Right hindlimb (tissue), 1 donor: ENCODE measurements at regions not wholly inside any gene's neighbourhood (a gene's known extent, or its start where the extent isn't known, plus 50 kb on each side); places are given as distances from the start of the nearest gene placed in this dataset.
"Not testable (repeated sequence)": the region's sequence is repeated elsewhere in the genome, so short reads cannot be mapped to it uniquely, and the experiment has no call there.

Experiments used
- DNase-seq: peaks from one replicate; pipeline ENCODE4 v3.0.0-alpha.2; 2018

- DNase-seq = no peak
Measured at GRCh38 chrX:43239356-43239755, 416.7 kb upstream of the MAOA start.

GRCh38 chrX:43255596-43255995, 400.5 kb upstream of the MAOA start:
- no peak for DNase-seq

- no peak for DNase-seq
Measured at GRCh38 chrX:43266487-43266886, 389.6 kb upstream of the MAOA start.

GRCh38 chrX:43267652-43268051, 388.4 kb upstream of the MAOA start:
- DNase-seq = no peak

GRCh38 chrX:43269201-43269600, 386.9 kb upstream of the MAOA start:
- no peak for DNase-seq

DNA sequence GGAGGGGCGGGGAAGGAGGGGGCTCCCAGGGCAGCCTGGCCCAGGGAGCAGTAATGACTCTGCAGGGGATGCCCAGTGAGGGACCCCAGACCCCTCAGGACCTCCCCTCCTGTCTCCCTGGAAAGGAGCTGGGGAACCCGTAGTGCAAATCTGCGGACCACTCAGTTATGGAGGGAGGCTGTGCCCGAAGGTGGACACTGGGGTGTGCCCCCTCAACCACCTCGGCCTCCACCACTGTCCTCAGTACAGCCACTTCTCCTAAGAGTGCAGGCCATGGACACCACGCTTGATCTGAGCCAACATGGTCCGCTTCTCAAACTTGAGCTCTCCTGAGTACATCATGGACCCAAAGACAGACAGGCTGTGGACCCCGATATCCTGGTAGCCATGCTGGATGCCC, 378.2 kb upstream of the MAOA start:
- no peak for DNase-seq

- DNase-seq = no peak
Measured at GRCh38 chrX:43278440-43278839, 377.7 kb upstream of the MAOA start.

DNA sequence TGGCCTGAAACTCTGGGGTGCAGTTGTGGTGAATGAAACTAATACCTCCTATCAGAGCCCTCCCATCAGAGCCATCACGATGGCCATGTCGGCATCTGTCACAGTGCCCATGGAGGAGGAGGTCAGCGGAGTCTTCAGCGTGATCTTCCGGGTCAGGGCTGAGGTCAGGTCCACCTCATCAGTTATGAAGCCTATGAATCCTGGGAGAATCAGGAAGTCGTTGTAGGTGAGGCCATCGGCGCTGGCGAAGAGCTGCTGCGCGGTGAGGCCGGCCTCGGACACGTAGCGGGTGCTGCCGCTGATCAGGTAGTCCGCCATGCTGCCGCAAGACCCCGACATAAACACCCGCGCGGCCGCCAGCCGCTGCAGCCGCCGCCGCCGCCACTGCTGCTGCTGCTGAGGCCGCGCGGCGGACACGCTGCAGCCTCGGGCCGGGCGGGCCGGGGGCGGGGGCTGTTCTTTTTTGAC, 376.7 kb upstream of the MAOA start:
- no peak for DNase-seq

DNA sequence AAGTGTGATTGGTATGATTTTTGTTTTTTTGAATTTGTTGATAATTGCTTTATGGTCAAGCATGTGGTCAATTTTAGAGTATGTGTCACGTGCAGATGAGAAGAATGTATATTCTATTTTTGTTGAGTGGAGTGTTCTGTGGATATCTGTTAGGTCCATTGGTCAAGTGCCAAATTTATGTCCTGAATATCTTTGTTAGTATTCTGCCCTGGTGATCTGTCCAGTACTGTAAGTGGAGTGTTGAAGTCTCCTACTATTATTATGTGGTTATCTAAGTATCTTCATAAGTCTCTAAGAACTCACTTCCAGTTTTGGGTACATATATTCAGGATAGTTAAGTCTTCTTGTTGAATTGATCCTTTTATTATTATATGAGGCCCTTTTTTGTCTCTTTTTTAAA, 372.9 kb upstream of the MAOA start:
- no peak for DNase-seq

DNA sequence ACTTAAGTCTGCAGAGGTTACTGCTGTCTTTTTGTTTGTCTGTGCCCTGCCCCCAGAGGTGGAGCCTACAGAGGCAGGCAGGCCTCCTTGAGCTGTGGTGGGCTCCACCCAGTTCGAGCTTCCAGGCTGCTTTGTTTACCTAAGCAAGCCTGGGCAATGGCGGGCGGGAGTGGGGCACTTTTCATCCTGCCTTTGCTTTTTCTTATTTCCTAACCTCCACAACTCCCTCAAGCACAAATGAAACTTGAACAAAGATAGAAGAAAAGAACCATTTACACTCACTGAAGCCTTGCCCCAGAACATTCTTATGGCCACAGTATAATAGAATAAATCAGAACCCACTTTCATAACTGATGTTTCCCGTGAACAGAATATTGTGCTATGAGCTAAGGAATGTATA, 344.5 kb upstream of the MAOA start:
- DNase-seq = not testable (repeated sequence)

DNA sequence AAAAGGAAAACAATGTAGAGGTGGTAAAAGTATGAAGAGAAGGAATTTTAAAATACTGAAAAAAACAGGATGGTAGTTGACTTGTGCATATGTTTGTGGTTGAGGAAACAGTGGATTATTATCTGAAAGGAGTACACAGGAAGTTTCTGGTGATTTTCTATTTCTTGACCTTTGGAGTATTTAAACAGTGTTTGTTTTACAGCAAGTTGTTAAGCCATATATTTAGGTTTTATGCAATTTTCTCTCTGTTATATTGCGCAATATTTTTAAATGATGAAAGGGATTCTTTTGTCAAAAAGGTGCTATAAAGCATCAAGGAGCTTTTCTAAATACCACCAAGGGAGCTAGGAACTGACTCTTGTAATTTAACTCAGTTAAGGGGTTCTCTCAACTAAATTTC, 343.1 kb upstream of the MAOA start:
- no peak for DNase-seq

DNA sequence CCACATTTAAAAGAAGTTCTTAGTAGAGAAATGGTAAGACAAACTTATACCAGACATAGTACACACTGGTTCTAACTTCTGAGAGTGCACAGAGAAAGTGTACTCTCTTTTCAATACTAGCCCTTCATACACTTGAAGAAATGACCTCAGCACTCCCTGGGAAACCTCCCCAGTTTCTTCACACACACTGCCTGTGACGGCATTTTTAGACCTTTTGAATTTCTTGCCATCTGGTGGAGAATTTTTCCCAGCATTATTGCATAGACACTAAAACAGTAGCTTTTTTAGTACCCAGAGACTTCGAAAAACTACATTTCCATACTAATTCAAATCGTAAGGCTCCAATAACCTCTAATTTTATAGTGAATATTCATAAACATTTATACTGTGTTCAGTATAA, 341.6 kb upstream of the MAOA start:
- no peak for DNase-seq

DNA sequence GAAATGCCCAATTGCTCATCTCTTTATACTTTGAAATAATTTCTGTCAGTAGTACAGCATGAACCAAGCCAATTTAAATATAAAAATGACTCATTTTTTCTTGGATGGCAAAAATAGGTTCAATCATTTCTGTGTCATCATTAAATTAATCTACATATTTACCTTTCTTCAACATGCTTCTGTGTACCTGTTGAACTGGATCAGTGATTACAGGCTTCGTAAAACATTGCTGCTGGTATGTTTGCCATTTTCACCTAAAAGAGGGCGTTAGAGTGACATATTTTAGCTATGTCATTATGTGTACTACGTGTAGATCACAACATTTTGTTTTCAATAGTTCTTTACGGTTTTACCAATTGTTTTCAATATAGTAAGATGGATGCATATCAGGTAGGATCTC, 340.5 kb upstream of the MAOA start:
- no peak for DNase-seq

DNA sequence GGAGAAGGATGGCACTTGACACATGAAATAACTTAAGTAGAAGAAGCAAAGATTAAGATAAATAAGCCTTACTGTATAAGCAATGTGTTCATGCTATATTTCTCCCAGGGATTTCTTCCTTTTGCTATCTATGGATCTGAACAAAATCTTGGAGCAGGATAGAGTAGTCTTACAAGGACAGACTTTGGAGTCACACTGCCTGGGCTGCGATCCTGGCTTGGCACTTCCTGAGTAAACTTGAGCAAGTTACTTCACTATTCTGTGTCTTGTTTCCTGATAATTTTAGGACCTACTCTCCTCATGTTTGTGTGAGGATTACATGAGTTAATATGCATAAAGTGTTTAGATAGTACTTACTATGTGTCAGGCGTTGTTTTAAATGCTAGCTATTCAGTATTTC, 340.0 kb upstream of the MAOA start:
- no peak for DNase-seq

- DNase-seq = no peak
Measured at GRCh38 chrX:43317378-43317777, 338.7 kb upstream of the MAOA start.

DNA sequence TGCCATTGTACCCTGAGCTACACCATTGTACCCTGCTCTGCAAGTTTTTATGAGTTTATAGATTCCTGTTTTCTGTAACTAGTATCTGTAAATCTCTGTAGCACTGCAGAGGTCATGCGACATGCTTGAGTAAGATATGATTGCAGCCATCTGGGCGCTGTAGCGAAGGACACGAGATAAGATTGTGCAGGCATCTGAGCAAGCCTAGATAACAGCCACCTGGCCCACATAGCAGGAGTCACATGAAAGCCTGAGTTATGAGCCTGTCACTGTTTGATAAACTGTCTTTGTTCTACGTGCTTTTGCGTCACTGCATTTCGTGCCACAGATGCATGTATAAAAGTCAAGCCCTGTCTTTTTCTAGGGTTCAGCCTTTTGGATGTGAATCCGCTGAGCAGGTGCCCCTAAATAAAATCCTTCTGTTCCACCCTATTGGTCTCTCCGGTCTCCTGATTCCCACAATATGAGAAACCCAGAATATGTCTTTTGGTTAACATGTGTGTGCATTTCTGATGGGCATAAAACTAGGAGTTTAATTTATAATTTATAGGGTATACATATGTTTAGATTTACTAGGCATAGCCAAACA, 327.6 kb upstream of the MAOA start:
- DNase-seq = no peak

DNA sequence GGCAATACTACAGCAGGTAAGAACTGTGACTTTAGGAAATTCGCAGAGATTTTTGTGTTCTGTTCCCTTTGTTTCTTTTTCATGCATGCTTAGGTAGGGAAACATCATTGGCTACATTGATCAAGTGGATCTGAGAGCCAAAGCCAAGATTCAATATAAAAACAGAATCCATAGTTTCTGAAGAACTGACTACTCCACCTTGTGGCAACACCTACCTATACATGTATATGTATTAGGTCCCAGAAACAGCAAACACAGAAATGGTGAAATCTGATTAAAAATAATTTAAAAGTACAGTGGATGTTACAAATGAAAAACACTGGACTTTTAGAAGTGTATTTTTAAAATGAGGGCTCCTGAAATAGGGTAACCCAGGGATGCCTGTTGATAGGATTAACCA, 322.6 kb upstream of the MAOA start:
- DNase-seq = no peak

GRCh38 chrX:43345166-43345565, 310.9 kb upstream of the MAOA start:
- DNase-seq = no peak

DNA sequence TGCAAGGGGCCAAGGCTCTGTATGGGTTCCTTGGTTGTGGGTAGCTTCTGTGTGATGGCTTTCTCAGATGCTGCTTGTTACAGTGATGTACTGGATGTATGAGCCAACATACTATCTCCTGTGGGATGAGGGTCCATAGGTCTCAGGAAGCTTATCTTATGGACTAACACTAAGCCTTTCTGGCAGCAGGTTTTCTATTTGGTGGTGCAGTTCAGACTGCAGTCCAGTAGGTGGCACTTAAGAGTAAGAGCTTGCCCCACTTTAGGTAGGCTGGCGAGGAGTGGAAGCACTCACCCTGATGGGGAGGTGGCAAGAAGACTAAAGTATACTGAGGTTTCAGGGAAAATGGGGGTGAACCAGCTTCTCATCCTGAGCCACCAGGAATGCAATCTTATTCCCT, 306.7 kb upstream of the MAOA start:
- DNase-seq = no peak

- DNase-seq = no peak
Measured at GRCh38 chrX:43350935-43351334, 305.2 kb upstream of the MAOA start.

DNA sequence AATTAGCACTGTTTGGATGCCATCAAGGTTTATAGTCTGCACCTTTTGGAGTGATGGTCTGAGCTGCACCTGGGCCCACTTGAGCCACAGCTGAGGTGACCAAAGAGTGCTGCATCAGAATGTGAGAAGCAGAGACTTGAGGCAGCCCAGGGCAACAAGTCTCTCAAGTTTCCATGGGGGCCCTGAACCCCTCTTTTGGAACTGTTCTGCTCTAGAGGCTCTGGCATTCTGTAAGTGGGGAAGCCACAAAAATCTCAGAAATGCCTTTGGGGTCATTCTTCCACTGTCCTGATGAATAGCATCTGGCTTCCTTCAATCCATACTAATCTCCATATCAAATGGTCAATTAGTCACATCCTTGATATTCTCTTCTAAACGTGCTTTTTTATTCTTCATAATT, 298.4 kb upstream of the MAOA start:
- no peak for DNase-seq

DNA sequence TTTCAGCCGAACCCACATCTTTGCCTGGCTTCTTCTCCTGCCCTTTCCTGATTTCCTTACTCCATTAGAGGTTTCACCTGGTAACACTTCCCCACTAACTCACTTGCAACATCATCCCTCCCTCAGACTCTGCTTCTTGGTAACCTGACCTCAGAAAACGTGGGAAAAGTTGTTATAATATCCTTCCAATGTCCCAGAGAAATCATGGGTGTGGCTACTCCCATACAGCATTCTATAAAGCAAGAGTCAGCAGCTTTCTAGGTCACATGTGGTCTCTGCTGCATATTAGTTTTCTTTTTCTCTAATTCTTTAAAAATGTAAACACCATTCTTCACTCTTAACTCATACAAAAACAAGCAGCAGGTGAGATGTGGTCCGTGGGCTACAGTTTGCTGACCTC, 283.1 kb upstream of the MAOA start:
- DNase-seq = no peak

GRCh38 chrX:43375136-43375535, 281.0 kb upstream of the MAOA start:
- DNase-seq = no peak

- no peak for DNase-seq
Measured at GRCh38 chrX:43380704-43381103, 275.4 kb upstream of the MAOA start.

- DNase-seq = no peak
Measured at GRCh38 chrX:43386875-43387274, 269.2 kb upstream of the MAOA start.

DNA sequence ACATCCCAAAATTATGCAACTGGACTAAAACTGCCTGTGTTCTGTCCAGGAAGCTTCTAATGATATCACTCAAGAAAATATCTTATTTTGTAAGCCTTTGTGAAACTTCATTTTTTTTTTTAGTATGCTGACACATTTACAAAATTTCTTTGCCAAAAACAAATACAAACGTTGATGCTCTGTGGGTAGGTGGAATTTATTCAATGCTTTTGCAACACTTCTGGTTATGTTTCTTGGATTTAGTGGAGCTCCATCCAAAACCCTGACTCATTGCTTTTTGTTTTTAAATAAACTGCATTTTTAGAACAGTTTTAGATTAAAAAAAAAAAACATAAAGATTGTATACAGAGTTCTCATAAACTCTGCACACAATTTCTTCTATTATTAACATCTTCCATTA, 250.9 kb upstream of the MAOA start:
- DNase-seq = no peak
